Gastrocnemius medialis (tissue), 4 donors: ENCODE measurements at regions not wholly inside any gene's neighbourhood (a gene's known extent, or its start where the extent isn't known, plus 50 kb on each side); places are given as distances from the start of the nearest gene placed in this dataset.

Experiments used
- ATAC-seq, 2 donors: fragments of 150-250 bp; one replicate each; pipeline ENCODE4 v1.9.1; 2016
- DNase-seq, 2 donors: peaks; one replicate each; pipeline ENCODE4 v3.0.0-alpha.2; 2019
- H3K27ac ChIP-seq, 4 donors: fragments of 200-600 bp; sonication (generic); 1 replicate in 1 of 4; 2 replicates in 3 of 4; pipeline ENCODE4 v1.5.1; 2016 to 2018; ENCODE audit warnings: mild to moderate bottlenecking in 2 of 4, moderate library complexity in 1 of 4
- H3K27me3 ChIP-seq, 3 donors: fragments of 200-600 bp; sonication (generic) in 2 of 3; 1 replicate in 1 of 3; 2 replicates in 2 of 3; pipeline versions ENCODE4 v1.5.1 to v1.6.0; 2016 to 2019; ENCODE audit warnings: mild to moderate bottlenecking in 1 of 3, moderate library complexity in 1 of 3
- H3K36me3 ChIP-seq, 2 donors: fragments of 200-600 bp; sonication (generic) in 1 of 2; one replicate each; pipeline ENCODE4 v1.5.1; 2017 to 2018
- H3K4me1 ChIP-seq, 2 donors: fragments of 200-600 bp; sonication (generic) in 1 of 2; one replicate each; pipeline ENCODE4 v1.5.1; 2016 to 2017; ENCODE audit warnings: mild to moderate bottlenecking in 2 of 2
- H3K4me3 ChIP-seq, 4 donors: fragments of 200-600 bp; sonication (generic) in 3 of 4; 1 replicate in 1 of 4; 2 replicates in 3 of 4; pipeline ENCODE4 v1.5.1; 2016 to 2019; ENCODE audit warnings: mild to moderate bottlenecking in 2 of 4
- H3K9me3 ChIP-seq, 3 donors: fragments of 200-600 bp; sonication (generic) in 2 of 3; 1 replicate in 1 of 3; 2 replicates in 2 of 3; pipeline ENCODE4 v1.5.1; 2016 to 2019
- CTCF ChIP-seq, 5 experiments: fragments of 450-650 bp in 3 of 5; fragments of 200-600 bp in 2 of 5; sonication (generic) in 2 of 5; IDR thresholded peaks in 4 of 5; conservative IDR thresholded peaks in 1 of 5; 1 replicate in 4 of 5; 2 replicates in 1 of 5; pipeline ENCODE4 v1.5.1; 2016 to 2019; ENCODE audit warnings: antibody characterized with exemption in 5 of 5, mild to moderate bottlenecking in 3 of 5, moderate library complexity in 3 of 5
- POLR2A ChIP-seq, 2 donors: fragments of 450-650 bp; IDR thresholded peaks; one replicate each; pipeline ENCODE4 v1.6.1; 2017; ENCODE audit warnings: antibody characterized with exemption in 2 of 2, mild to moderate bottlenecking in 2 of 2, moderate library complexity in 2 of 2
- in situ Hi-C, 4 donors: fragments of 200-750 bp; cut with MboI; loops; one replicate each; pipeline versions ENCODE4 v1.15.0 to v1.8.0; 2017; ENCODE audit warnings: low sequenced_read_pairs in 4 of 4
- intact Hi-C: fragments of 100-400 bp; cut with DNase I; formaldehyde crosslinking; loops from one replicate; pipeline ENCODE4 v1.15.1; 2023; ENCODE audit warnings: low total_unique reads

- H3K4me1 ChIP-seq = no peaks in the 10 kb centered on the region
- TF ChIP-seq POLR2A (IDR thresholded peaks at IDR 0.05) = no peak
- ATAC-seq (no peak), DNase-seq (no peak)
- no peaks in the 10 kb centered on the region for H3K9me3 ChIP-seq
- intact Hi-C loops (no loop called here), in situ Hi-C loops (loop anchor here in 1 of 4 donors (25.0 kb wide), 1 partner anchor 794 kb away; no protein-coding TSS in a partner anchor)
- H3K27ac ChIP-seq = no peak overlapping the region
- H3K4me3 ChIP-seq = no peak overlapping the region
- H3K27me3 ChIP-seq = no peaks in the 10 kb centered on the region
- no peaks in the 10 kb centered on the region for H3K36me3 ChIP-seq
These were observed 265.4 kb downstream of the DCDC2C start for GRCh38 chr2:3968736-3969135.

- in situ Hi-C loops = loop anchor here in 1 of 4 donors (25.0 kb wide), 1 partner anchor 791 kb away; no protein-coding TSS in a partner anchor
- TF ChIP-seq CTCF (IDR thresholded peaks at IDR 0.05 in 4 of 5, conservative IDR thresholded peaks at IDR 0.05 in 1 of 5) = no peak
- TF ChIP-seq POLR2A (IDR thresholded peaks at IDR 0.05) = no peak
These were observed 267.6 kb downstream of the DCDC2C start for GRCh38 chr2:3970791-3971651.

GRCh38 chr2:3971652-3972192 is 268.3 kb downstream of the DCDC2C start:
- intact Hi-C loops = no loop called here
- no peak for TF ChIP-seq CTCF (IDR thresholded peaks at IDR 0.05 in 4 of 5, conservative IDR thresholded peaks at IDR 0.05 in 1 of 5)
- no peak for TF ChIP-seq POLR2A (IDR thresholded peaks at IDR 0.05)
- Histone ChIP-seq H3K4me3 (no peak overlapping the region), H3K9me3 (no peaks in the 10 kb centered on the region), H3K27ac (no peak overlapping the region), H3K27me3 (no peaks in the 10 kb centered on the region), H3K4me1 (no peaks in the 10 kb centered on the region), H3K36me3 (no peaks in the 10 kb centered on the region)
- ATAC-seq (no peak), DNase-seq (no peak)
- in situ Hi-C loops = loop anchor here in 1 of 4 donors (25.0 kb wide), 1 partner anchor 791 kb away; no protein-coding TSS in a partner anchor

More at GRCh38 chr2:3970791-3971651, 267.6 kb downstream of the DCDC2C start:
- H3K4me3 ChIP-seq = no peak overlapping the region
- no peaks in the 10 kb centered on the region for H3K9me3 ChIP-seq
- DNase-seq (no peak), ATAC-seq (no peak)
- intact Hi-C loops = no loop called here
- H3K27ac ChIP-seq = no peak overlapping the region
- no peaks in the 10 kb centered on the region for H3K36me3 ChIP-seq
- no peaks in the 10 kb centered on the region for H3K27me3 ChIP-seq
- H3K4me1 ChIP-seq = no peaks in the 10 kb centered on the region

GRCh38 chr2:3972377-3972776 is 269.0 kb downstream of the DCDC2C start:
- Histone ChIP-seq H3K4me3 (no peak overlapping the region), H3K4me1 (no peaks in the 10 kb centered on the region), H3K9me3 (no peaks in the 10 kb centered on the region), H3K27me3 (no peaks in the 10 kb centered on the region), H3K27ac (no peak overlapping the region), H3K36me3 (no peaks in the 10 kb centered on the region)
- no peak for TF ChIP-seq CTCF (IDR thresholded peaks at IDR 0.05 in 4 of 5, conservative IDR thresholded peaks at IDR 0.05 in 1 of 5)
- TF ChIP-seq POLR2A (IDR thresholded peaks at IDR 0.05) = no peak
- intact Hi-C loops = no loop called here
- in situ Hi-C loops = loop anchor here in 1 of 4 donors (25.0 kb wide), 1 partner anchor 790 kb away; no protein-coding TSS in a partner anchor
- DNase-seq (no peak), ATAC-seq (no peak)

GRCh38 chr2:3974765-3975164 is 271.4 kb downstream of the DCDC2C start:
- Histone ChIP-seq H3K4me3 (no peak overlapping the region), H3K27me3 (no peaks in the 10 kb centered on the region), H3K9me3 (no peaks in the 10 kb centered on the region), H3K36me3 (no peaks in the 10 kb centered on the region), H3K27ac (no peak overlapping the region), H3K4me1 (no peaks in the 10 kb centered on the region)
- no peak for TF ChIP-seq POLR2A (IDR thresholded peaks at IDR 0.05)
- TF ChIP-seq CTCF (IDR thresholded peaks at IDR 0.05 in 4 of 5, conservative IDR thresholded peaks at IDR 0.05 in 1 of 5) = no peak
- no peak for DNase-seq
- in situ Hi-C loops = loop anchor here in 1 of 4 donors (25.0 kb wide), 1 partner anchor 788 kb away; no protein-coding TSS in a partner anchor
- no peak for ATAC-seq
- intact Hi-C loops = no loop called here
